Neutrophil (primary cell): ENCODE measurements at regions not wholly inside any gene's neighbourhood (a gene's known extent, or its start where the extent isn't known, plus 50 kb on each side); places are given as distances from the start of the nearest gene placed in this dataset.

Source experiments
- H3K27ac ChIP-seq: fragments of 200-600 bp; sonication (generic); 2 replicates; pipeline ENCODE4 v1.5.1; 2016; ENCODE audit warnings: mild to moderate bottlenecking, moderate library complexity
- H3K27me3 ChIP-seq: fragments of 200-600 bp; sonication (generic); 2 replicates; pipeline ENCODE4 v1.6.0; 2016; ENCODE audit warnings: mild to moderate bottlenecking
- H3K36me3 ChIP-seq: fragments of 200-600 bp; sonication (generic); 2 replicates; pipeline ENCODE4 v1.5.1; 2017
- H3K4me1 ChIP-seq, 2 experiments: fragments of 200-600 bp in 1 of 2; sonication (generic) in 1 of 2; 1 replicate in 1 of 2; 2 replicates in 1 of 2; pipeline versions ENCODE4 v1.5.1 to v1.6.1; 2013 to 2016; ENCODE audit warnings: low read depth in 1 of 2, low read length in 1 of 2, mild to moderate bottlenecking in 1 of 2, moderate library complexity in 1 of 2; ENCODE audit not compliant: control insufficient read depth in 1 of 2, insufficient read depth in 1 of 2
- H3K4me3 ChIP-seq, 2 experiments: fragments of 200-600 bp in 1 of 2; sonication (generic) in 1 of 2; 1 replicate in 1 of 2; 2 replicates in 1 of 2; pipeline ENCODE4 v1.5.1; 2013 to 2016; ENCODE audit warnings: low read depth in 1 of 2, low read length in 1 of 2, mild to moderate bottlenecking in 1 of 2, moderate library complexity in 1 of 2
- H3K9me3 ChIP-seq: fragments of 200-600 bp; sonication (generic); 2 replicates; pipeline ENCODE4 v1.5.1; 2016
- TF ChIP-seq, protein P1 (sequence below): fragments of 200-600 bp; sonication (generic); IDR thresholded peaks from 2 replicates; pipeline ENCODE4 v1.5.1; 2016; ENCODE audit warnings: antibody characterized with exemption

DNA sequence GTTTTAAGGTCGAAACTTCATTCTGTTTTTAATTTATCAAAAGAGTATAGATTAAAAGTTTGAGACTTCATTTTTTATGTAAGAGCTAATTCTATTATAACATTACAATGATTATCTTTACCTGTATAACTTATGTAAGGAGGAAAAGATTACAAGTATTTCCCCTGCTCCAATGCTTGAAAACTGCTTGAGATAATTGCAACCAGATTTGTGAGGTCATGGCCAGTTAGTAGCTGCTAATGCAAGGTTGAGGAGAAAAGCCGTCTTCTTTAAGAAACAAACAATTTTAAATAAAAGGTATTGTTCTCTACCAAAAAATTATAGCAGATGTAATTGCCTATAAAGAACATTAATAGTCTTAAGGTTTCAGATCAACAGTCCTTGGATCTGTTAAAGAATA, 208.3 kb upstream of the UBE2E2 start:
- no peak overlapping the region for H3K27ac ChIP-seq
- no peaks in the 10 kb centered on the region for H3K9me3 ChIP-seq
- no peaks in the 10 kb centered on the region for H3K36me3 ChIP-seq
- H3K4me3 ChIP-seq, result no peak overlapping the region
- H3K4me1 ChIP-seq, result no peaks in the 10 kb centered on the region
- TF ChIP-seq, protein P1, sequence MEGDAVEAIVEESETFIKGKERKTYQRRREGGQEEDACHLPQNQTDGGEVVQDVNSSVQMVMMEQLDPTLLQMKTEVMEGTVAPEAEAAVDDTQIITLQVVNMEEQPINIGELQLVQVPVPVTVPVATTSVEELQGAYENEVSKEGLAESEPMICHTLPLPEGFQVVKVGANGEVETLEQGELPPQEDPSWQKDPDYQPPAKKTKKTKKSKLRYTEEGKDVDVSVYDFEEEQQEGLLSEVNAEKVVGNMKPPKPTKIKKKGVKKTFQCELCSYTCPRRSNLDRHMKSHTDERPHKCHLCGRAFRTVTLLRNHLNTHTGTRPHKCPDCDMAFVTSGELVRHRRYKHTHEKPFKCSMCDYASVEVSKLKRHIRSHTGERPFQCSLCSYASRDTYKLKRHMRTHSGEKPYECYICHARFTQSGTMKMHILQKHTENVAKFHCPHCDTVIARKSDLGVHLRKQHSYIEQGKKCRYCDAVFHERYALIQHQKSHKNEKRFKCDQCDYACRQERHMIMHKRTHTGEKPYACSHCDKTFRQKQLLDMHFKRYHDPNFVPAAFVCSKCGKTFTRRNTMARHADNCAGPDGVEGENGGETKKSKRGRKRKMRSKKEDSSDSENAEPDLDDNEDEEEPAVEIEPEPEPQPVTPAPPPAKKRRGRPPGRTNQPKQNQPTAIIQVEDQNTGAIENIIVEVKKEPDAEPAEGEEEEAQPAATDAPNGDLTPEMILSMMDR, result no peak
- H3K27me3 ChIP-seq, result no peaks in the 10 kb centered on the region

GRCh38 chr3:22996920-22997571, 206.1 kb upstream of the UBE2E2 start:
- H3K27ac ChIP-seq, result no peak overlapping the region

GRCh38 chr3:23000371-23000770, 202.8 kb upstream of the UBE2E2 start:
- TF ChIP-seq, protein P1, result no peak
- Histone ChIP-seq H3K36me3 (no peaks in the 10 kb centered on the region), H3K27ac (no peak overlapping the region), H3K4me3 (no peak overlapping the region), H3K4me1 (no peaks in the 10 kb centered on the region), H3K9me3 (no peaks in the 10 kb centered on the region), H3K27me3 (no peaks in the 10 kb centered on the region)

More at GRCh38 chr3:22996920-22997571, 206.1 kb upstream of the UBE2E2 start:
- H3K27me3 ChIP-seq, result no peaks in the 10 kb centered on the region
- H3K36me3 ChIP-seq, result no peaks in the 10 kb centered on the region
- no peak overlapping the region for H3K4me3 ChIP-seq
- TF ChIP-seq, protein P1, result no peak
- no peaks in the 10 kb centered on the region for H3K4me1 ChIP-seq
- no peaks in the 10 kb centered on the region for H3K9me3 ChIP-seq

GRCh38 chr3:23002151-23002550, 201.0 kb upstream of the UBE2E2 start:
- TF ChIP-seq, protein P1, result no peak
- Histone ChIP-seq H3K4me1 (no peaks in the 10 kb centered on the region), H3K9me3 (no peaks in the 10 kb centered on the region), H3K36me3 (no peaks in the 10 kb centered on the region), H3K4me3 (no peak overlapping the region), H3K27me3 (no peaks in the 10 kb centered on the region), H3K27ac (no peak overlapping the region)

DNA sequence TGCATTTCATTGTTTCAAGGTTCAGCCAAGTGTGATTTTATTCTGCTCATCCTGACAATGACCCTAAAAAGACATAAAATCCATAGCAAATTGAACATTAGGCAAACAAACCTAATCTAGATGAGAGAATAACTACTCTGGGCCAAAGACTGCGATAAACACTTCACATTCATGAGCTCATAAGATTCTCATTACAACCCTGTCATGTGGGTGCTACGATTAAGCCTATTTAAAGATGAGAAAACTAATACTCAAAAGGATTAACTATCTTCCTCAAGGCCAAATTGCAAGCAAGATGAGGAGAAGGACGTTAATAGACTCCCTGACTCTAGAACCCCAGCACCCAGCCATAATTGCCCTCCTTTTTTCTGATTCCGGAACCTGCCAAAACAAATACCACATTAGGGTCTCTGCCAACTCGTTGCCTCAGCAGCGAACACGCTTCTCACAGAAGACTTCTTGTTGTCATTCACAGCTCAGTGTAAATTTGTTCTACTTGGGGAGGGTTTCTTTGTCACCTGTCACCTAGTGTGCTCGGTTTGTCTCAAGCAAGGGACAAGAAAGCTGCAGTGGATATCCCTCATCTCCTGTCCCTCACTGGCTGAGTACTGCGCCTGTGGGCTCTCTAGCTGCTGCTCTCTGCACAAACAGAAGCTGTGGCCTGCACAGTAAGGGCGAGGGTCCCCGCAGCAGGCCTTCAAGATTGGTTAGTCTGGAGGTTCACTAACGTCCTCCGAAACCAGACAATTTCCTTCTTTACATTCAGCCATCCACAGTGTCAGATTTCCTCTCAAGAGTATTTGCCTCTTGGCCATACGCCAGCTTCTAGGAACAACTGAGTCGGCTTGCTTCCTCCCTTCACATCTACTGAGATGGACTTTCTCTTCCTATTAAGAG, 200.0 kb upstream of the UBE2E2 start:
- Histone ChIP-seq H3K4me1 (no peaks in the 10 kb centered on the region), H3K36me3 (no peaks in the 10 kb centered on the region), H3K4me3 (no peak overlapping the region), H3K27me3 (no peaks in the 10 kb centered on the region), H3K27ac (no peak overlapping the region), H3K9me3 (no peaks in the 10 kb centered on the region)
- TF ChIP-seq, protein P1, result no peak
